ENCODE measurements at regions not wholly inside any gene's neighbourhood (a gene's known extent, or its start where the extent isn't known, plus 50 kb on each side); places are given as distances from the start of the nearest gene placed in this dataset.
"Not testable (repeated sequence)": the region's sequence is repeated elsewhere in the genome, so short reads cannot be mapped to it uniquely, and the experiment has no call there.

DNA sequence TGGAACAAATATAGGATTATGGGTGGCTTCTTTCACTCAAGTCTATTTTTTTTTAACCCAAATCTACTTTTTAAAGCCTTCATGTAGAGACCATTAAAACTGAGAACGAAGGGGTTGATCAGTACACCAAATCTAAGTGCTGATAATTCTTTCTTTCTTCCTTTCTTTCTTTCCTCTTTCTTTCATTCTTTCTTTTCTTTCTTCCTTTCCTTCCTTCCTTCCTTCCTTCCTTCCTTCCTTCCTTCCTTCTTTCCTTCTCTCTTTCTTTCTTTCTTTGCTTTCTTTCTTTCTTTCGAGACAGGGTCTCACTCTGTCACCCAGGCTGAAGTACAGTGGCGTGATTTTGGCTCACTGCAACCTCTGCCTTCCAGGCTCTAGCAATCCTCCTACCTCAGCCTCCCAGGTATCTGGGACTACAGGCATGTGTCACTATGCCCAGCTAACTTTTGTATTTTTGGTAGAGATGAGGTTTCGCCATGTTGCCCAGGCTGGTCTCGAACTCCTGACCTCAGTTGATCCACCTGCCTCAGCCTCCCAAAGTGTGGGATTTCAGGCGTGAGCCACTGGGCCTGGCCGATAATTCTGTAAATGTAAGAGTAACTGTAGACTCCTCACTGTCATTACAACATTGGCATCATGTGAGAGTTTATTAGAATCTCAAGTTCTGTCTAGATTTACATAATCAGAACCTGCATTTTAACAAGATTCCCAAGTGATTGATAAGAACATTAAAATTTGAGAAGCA lies 236.4 kb downstream of the TFEC start:
- 45 to 46% methylated on average over 7 of the region's 7 CpGs for WGBS, 2 experiments (ENCODE audit: low coverage in 1 of 2, low lambda C conversion rate in 2 of 2, missing lambda C conversion rate in 2 of 2)
- H3K36me3 ChIP-seq (ENCODE audit: low read depth), result no peaks in the 10 kb centered on the region
- no peak overlapping the region for H3K27ac ChIP-seq
- H3K9me2 ChIP-seq (ENCODE audit: insufficient read depth), result no peaks in the 10 kb centered on the region
- no peak overlapping the region for H3K4me3 ChIP-seq
- TF ChIP-seq EZH2phosphoT487 (IDR thresholded peaks at IDR 0.05; ENCODE audit: insufficient read depth, low read depth) (no peak), EZH2 (IDR thresholded peaks at IDR 0.05; ENCODE audit: insufficient read depth, poor library complexity, severe bottlenecking) (no peak)
- H3K4me1 ChIP-seq (ENCODE audit: insufficient read depth), result no peaks in the 10 kb centered on the region
- no peak overlapping the region for H3K4me2 ChIP-seq (ENCODE audit: unreplicated experiment)
- no peaks in the 10 kb centered on the region for H3K27me3 ChIP-seq (replicated peaks; ENCODE audit: insufficient read depth)
- H2AFZ ChIP-seq, result no peak overlapping the region
- no peaks in the 10 kb centered on the region for H3K9me3 ChIP-seq (ENCODE audit: low read depth)
- H3F3A ChIP-seq (ENCODE audit: insufficient read depth), result no peaks in the 10 kb centered on the region
- H4K20me1 ChIP-seq (ENCODE audit: insufficient read depth), result no peaks in the 10 kb centered on the region
- in situ Hi-C loops (cut with MboI), result no loop called here
- no peak overlapping the region for H3K9ac ChIP-seq
- no peak for DNase-seq
- no peaks in the 10 kb centered on the region for H3K79me2 ChIP-seq (ENCODE audit: insufficient read depth)

DNA sequence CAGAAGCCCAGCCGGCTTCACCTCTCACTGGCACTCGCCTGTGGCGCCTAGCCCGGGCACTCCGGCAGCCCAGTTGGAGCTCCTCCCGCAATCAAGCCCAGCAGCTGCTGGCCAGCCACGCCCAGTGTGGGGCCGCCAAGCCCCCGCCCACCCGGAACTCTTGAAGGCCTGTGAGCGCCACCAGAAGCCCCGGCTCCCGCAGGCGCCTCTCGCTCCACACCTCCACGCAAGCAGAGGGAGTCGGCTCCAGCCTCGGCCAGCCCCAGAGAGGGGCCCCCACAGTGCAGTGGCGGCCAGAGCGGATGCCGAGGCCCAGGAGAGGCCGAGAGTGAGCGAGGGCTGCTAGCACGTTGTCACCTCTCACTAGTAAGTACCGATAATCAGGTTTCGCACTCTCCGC lies 240.7 kb downstream of the TFEC start:
- TF ChIP-seq EZH2phosphoT487 (IDR thresholded peaks at IDR 0.05; ENCODE audit: insufficient read depth, low read depth) (no peak), EZH2 (IDR thresholded peaks at IDR 0.05; ENCODE audit: insufficient read depth, poor library complexity, severe bottlenecking) (no peak)
- Histone ChIP-seq H3K9me3 (ENCODE audit: low read depth) (no peaks in the 10 kb centered on the region), H2AFZ (no peak overlapping the region), H3K9ac (no peak overlapping the region), H3K27me3 (replicated peaks; ENCODE audit: insufficient read depth) (no peaks in the 10 kb centered on the region), H3K4me2 (ENCODE audit: unreplicated experiment) (no peak overlapping the region), H3K27ac (no peak overlapping the region), H3K9me2 (ENCODE audit: insufficient read depth) (no peaks in the 10 kb centered on the region), H3K4me3 (no peak overlapping the region), H3K79me2 (ENCODE audit: insufficient read depth) (no peaks in the 10 kb centered on the region), H3K36me3 (ENCODE audit: low read depth) (no peaks in the 10 kb centered on the region), H3F3A (ENCODE audit: insufficient read depth) (no peaks in the 10 kb centered on the region), H4K20me1 (ENCODE audit: insufficient read depth) (no peaks in the 10 kb centered on the region), H3K4me1 (ENCODE audit: insufficient read depth) (no peaks in the 10 kb centered on the region)
- in situ Hi-C loops (cut with MboI), result no loop called here
- 77 to 78% methylated on average over 20 to 27 of the region's 27 CpGs for WGBS, 2 experiments (ENCODE audit: low coverage in 1 of 2, low lambda C conversion rate in 2 of 2, missing lambda C conversion rate in 2 of 2)
- no peak for DNase-seq

DNA sequence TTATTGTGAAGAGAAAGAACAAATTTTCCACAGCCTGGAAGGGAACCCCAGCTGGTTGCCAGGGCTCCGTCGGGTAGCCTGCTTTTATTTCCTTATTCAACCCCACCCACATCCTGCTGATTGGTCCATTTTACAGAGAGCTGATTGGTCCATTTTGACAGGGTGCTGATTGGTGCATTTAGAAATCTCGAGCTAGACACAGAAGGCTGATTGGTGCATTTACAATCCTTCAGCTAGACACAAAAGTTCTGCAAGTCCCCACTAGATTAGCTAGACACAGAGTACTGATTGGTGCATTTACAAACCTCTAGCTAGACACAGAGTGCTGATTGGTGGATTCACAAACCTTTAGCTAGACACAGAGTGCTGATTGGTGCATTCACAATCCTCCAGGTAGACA lies 241.1 kb downstream of the TFEC start:
- in situ Hi-C loops (cut with MboI); H3K9ac ChIP-seq; H3K4me1 ChIP-seq (ENCODE audit: insufficient read depth); H4K20me1 ChIP-seq (ENCODE audit: insufficient read depth); H3K27me3 ChIP-seq (replicated peaks; ENCODE audit: insufficient read depth); H2AFZ ChIP-seq; H3K27ac ChIP-seq; DNase-seq; H3K9me2 ChIP-seq (ENCODE audit: insufficient read depth); H3K79me2 ChIP-seq (ENCODE audit: insufficient read depth); H3K9me3 ChIP-seq (ENCODE audit: low read depth); H3K4me3 ChIP-seq; H3K36me3 ChIP-seq (ENCODE audit: low read depth); H3F3A ChIP-seq (ENCODE audit: insufficient read depth); H3K4me2 ChIP-seq (ENCODE audit: unreplicated experiment): not testable (repeated sequence)
- WGBS, 2 experiments (ENCODE audit: low coverage in 1 of 2, low lambda C conversion rate in 2 of 2, missing lambda C conversion rate in 2 of 2), result 24 to 39% methylated on average over 3 of the region's 3 CpGs

DNA sequence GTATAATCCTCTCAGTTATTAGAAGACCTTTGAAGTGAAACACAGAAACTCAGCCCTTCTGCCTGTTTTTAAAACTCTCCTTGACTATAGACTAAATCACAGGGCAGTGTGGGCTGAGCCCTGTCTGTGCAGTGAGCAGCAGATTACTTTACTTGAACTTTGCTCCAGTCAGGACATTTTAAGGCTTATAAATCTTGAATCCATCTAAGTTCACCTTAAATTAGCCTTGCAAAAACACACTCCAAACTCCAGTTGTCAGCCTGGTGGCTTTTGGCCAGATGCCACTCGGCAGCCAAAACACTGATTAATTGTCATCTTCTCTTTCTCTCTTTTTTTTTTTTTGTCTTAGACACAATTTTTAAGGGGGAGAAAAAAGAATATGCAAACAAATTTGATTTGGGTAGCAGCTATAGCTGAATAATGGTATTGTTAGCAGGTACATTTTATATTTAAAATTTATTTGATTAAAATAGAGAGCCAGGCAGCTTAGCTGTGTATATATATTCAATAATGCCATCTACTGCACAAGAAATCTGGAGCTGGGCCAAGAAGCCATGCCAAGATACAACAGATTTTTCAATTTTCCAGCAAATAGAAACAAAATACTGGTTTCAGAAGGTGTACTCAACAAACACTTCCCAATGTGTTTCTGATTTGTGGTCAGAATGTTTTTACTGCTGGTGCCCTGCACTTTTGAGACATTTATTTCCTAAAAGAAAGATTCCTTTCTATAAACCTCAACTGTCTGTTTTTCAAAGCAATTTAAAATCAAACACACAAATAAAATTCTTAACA lies 247.7 kb downstream of the TFEC start:
- in situ Hi-C loops (cut with MboI), result no loop called here
- TF ChIP-seq EZH2phosphoT487 (IDR thresholded peaks at IDR 0.05; ENCODE audit: insufficient read depth, low read depth) (no peak), EZH2 (IDR thresholded peaks at IDR 0.05; ENCODE audit: insufficient read depth, poor library complexity, severe bottlenecking) (no peak)
- WGBS, 2 experiments (ENCODE audit: low coverage in 1 of 2, low lambda C conversion rate in 2 of 2, missing lambda C conversion rate in 2 of 2), result 0 to 4% methylated on average over 1 of the region's 1 CpG

More for the DNA sequence above, 247.7 kb downstream of the TFEC start:
- H3K79me2 ChIP-seq (ENCODE audit: insufficient read depth), result no peaks in the 10 kb centered on the region
- H3K4me3 ChIP-seq, result no peak overlapping the region
- H3K4me2 ChIP-seq (ENCODE audit: unreplicated experiment), result no peak overlapping the region
- H3K4me1 ChIP-seq (ENCODE audit: insufficient read depth), result peaks cover 6% of the 10 kb centered on the region; the same call in 1 of the 2 replicates
- peak; percentile 38 for DNase-seq
- no peak overlapping the region for H2AFZ ChIP-seq
- H3K27me3 ChIP-seq (replicated peaks; ENCODE audit: insufficient read depth), result no peaks in the 10 kb centered on the region
- H3K36me3 ChIP-seq (ENCODE audit: low read depth), result no peaks in the 10 kb centered on the region
- H3K27ac ChIP-seq, result no peak overlapping the region
- no peaks in the 10 kb centered on the region for H4K20me1 ChIP-seq (ENCODE audit: insufficient read depth)
- no peak overlapping the region for H3K9ac ChIP-seq
- no peaks in the 10 kb centered on the region for H3K9me3 ChIP-seq (ENCODE audit: low read depth)
- no peaks in the 10 kb centered on the region for H3K9me2 ChIP-seq (ENCODE audit: insufficient read depth)
- H3F3A ChIP-seq (ENCODE audit: insufficient read depth), result no peaks in the 10 kb centered on the region

Data from GM23248 (cell line).